Activated CD4-positive, alpha-beta T cell treated with anti-CD3 and anti-CD28 coated beads for 36 hours (primary cell): ENCODE measurements at regions not wholly inside any gene's neighbourhood (a gene's known extent, or its start where the extent isn't known, plus 50 kb on each side); places are given as distances from the start of the nearest gene placed in this dataset.

ENCODE experiments used
- ATAC-seq: fragments of 200-7000 bp; cut with Tn5 transposase; one replicate; pipeline ENCODE4 v1.10.0; 2021; ENCODE audit warnings: mild to moderate bottlenecking, moderate library complexity
- CTCF ChIA-PET: fragments of 350-600 bp; sonication (Branson Sonifier 250); formaldehyde crosslinking; loops from one replicate; lab custom pipeline; 2021; ENCODE audit warnings: antibody characterized with exemption; lab: Charles Lee
- POLR2A ChIA-PET: fragments of 350-600 bp; sonication (Branson Sonifier 250); formaldehyde crosslinking; loops from one replicate; lab custom pipeline; 2021; ENCODE audit warnings: antibody characterized with exemption, inconsistent platforms; lab: Charles Lee
- DNase-seq: peaks from one replicate; pipeline ENCODE4 v3.0.0-alpha.2; 2020
- H3K27ac Mint-ChIP-seq: one replicate; pipeline ENCODE4 v1.8.0; 2021; ENCODE audit warnings: mixed read lengths
- H3K27me3 Mint-ChIP-seq: one replicate; pipeline ENCODE4 v1.8.0; 2021; ENCODE audit warnings: mixed read lengths
- H3K36me3 Mint-ChIP-seq: one replicate; pipeline ENCODE4 v1.8.0; 2021; ENCODE audit warnings: low read depth, mixed read lengths
- H3K4me1 Mint-ChIP-seq: one replicate; pipeline ENCODE4 v1.8.0; 2021; ENCODE audit warnings: mixed read lengths
- H3K4me3 Mint-ChIP-seq: one replicate; pipeline ENCODE4 v1.8.0; 2021; ENCODE audit warnings: mild to moderate bottlenecking, moderate library complexity, mixed read lengths
- H3K9me3 Mint-ChIP-seq: one replicate; pipeline ENCODE4 v1.8.0; 2021; ENCODE audit warnings: low read depth, mixed read lengths
- intact Hi-C, 2 experiments: fragments of 100-400 bp; cut with DNase I in 1 of 2; cut with micrococcal nuclease in 1 of 2; formaldehyde crosslinking; loops; one replicate each; pipeline versions ENCODE4 v1.14.2 to v1.15.1; 2022 to 2024; cut with DNase I, micrococcal nuclease

- no peak for ATAC-seq
- intact Hi-C loops, result no loop called here
- DNase-seq, result no peak
- Mint-ChIP-seq H3K36me3 (no peaks in the 10 kb centered on the region), H3K4me1 (peaks cover 12% of the 10 kb centered on the region), H3K9me3 (no peaks in the 10 kb centered on the region), H3K27me3 (no peaks in the 10 kb centered on the region), H3K4me3 (no peak overlapping the region), H3K27ac (no peak overlapping the region)
- ChIA-PET CTCF (no interaction called here), POLR2A (no interaction called here)
These were observed 160.3 kb downstream of the PTEN start for GRCh38 chr10:88023676-88024075.

- H3K4me1 Mint-ChIP-seq, result peaks cover 14% of the 10 kb centered on the region
- no peak for DNase-seq
- H3K27ac Mint-ChIP-seq, result no peak overlapping the region
- ATAC-seq, result no peak
- intact Hi-C loops, result no loop called here
- ChIA-PET CTCF (interaction anchor here (0.6 to 2.0 kb wide), 4 partner anchors 19 to 56 kb away, joined by 3 to 4 read pairs (median 4); no protein-coding TSS in a partner anchor), POLR2A (no interaction called here)
- H3K4me3 Mint-ChIP-seq, result no peak overlapping the region
- H3K27me3 Mint-ChIP-seq, result no peaks in the 10 kb centered on the region
- no peaks in the 10 kb centered on the region for H3K9me3 Mint-ChIP-seq
- no peaks in the 10 kb centered on the region for H3K36me3 Mint-ChIP-seq
These were observed 162.6 kb downstream of the PTEN start for GRCh38 chr10:88026031-88026430.

- ATAC-seq, result no peak
- CTCF ChIA-PET, result interaction anchor here (0.5 kb wide), 1 partner anchor 90 kb away, joined by 3 read pairs; no protein-coding TSS in a partner anchor
These were observed 164.1 kb downstream of the PTEN start for GRCh38 chr10:88027570-88027969.

GRCh38 chr10:88028072-88028471, 164.6 kb downstream of the PTEN start:
- H3K27ac Mint-ChIP-seq, result no peak overlapping the region
- H3K36me3 Mint-ChIP-seq, result no peaks in the 10 kb centered on the region
- ATAC-seq (no peak), DNase-seq (no peak)
- H3K4me3 Mint-ChIP-seq, result no peak overlapping the region
- H3K27me3 Mint-ChIP-seq, result no peaks in the 10 kb centered on the region
- POLR2A ChIA-PET, result no interaction called here
- peaks cover 12% of the 10 kb centered on the region for H3K4me1 Mint-ChIP-seq
- CTCF ChIA-PET, result interaction anchor here (0.5 kb wide), 1 partner anchor 90 kb away, joined by 3 read pairs; no protein-coding TSS in a partner anchor
- no peaks in the 10 kb centered on the region for H3K9me3 Mint-ChIP-seq
- intact Hi-C loops, result no loop called here

More at GRCh38 chr10:88027570-88027969, 164.1 kb downstream of the PTEN start:
- Mint-ChIP-seq H3K4me1 (peaks cover 14% of the 10 kb centered on the region), H3K4me3 (no peak overlapping the region), H3K9me3 (no peaks in the 10 kb centered on the region), H3K27me3 (no peaks in the 10 kb centered on the region), H3K27ac (no peak overlapping the region), H3K36me3 (no peaks in the 10 kb centered on the region)
- no peak for DNase-seq
- POLR2A ChIA-PET, result no interaction called here
- intact Hi-C loops, result no loop called here

GRCh38 chr10:88028654-88029053, 165.2 kb downstream of the PTEN start:
- intact Hi-C loops, result no loop called here
- ChIA-PET POLR2A (no interaction called here), CTCF (no interaction called here)
- H3K27ac Mint-ChIP-seq, result no peak overlapping the region
- DNase-seq (no peak), ATAC-seq (peak; percentile 36)
- no peaks in the 10 kb centered on the region for H3K36me3 Mint-ChIP-seq
- no peak overlapping the region for H3K4me3 Mint-ChIP-seq
- H3K9me3 Mint-ChIP-seq, result no peaks in the 10 kb centered on the region
- H3K27me3 Mint-ChIP-seq, result no peaks in the 10 kb centered on the region
- peaks cover 12% of the 10 kb centered on the region for H3K4me1 Mint-ChIP-seq

- no peak overlapping the region for H3K27ac Mint-ChIP-seq
- CTCF ChIA-PET, result no interaction called here
- POLR2A ChIA-PET, result no interaction called here
These were observed 169.1 kb downstream of the PTEN start for GRCh38 chr10:88032566-88032965.

GRCh38 chr10:88033385-88033784, 170.0 kb downstream of the PTEN start:
- ATAC-seq, result no peak
- ChIA-PET CTCF (no interaction called here), POLR2A (no interaction called here)
- Mint-ChIP-seq H3K27me3 (no peaks in the 10 kb centered on the region), H3K36me3 (no peaks in the 10 kb centered on the region), H3K27ac (no peak overlapping the region), H3K4me3 (no peak overlapping the region), H3K4me1 (peaks cover 13% of the 10 kb centered on the region), H3K9me3 (no peaks in the 10 kb centered on the region)
- intact Hi-C loops, result no loop called here
- no peak for DNase-seq

More at GRCh38 chr10:88032566-88032965, 169.1 kb downstream of the PTEN start:
- H3K27me3 Mint-ChIP-seq, result no peaks in the 10 kb centered on the region
- ATAC-seq, result no peak
- intact Hi-C loops, result no loop called here
- H3K9me3 Mint-ChIP-seq, result no peaks in the 10 kb centered on the region
- DNase-seq, result no peak
- peaks cover 14% of the 10 kb centered on the region for H3K4me1 Mint-ChIP-seq
- no peaks in the 10 kb centered on the region for H3K36me3 Mint-ChIP-seq
- no peak overlapping the region for H3K4me3 Mint-ChIP-seq

- intact Hi-C loops, result no loop called here
- CTCF ChIA-PET, result no interaction called here
- Mint-ChIP-seq H3K27me3 (no peaks in the 10 kb centered on the region), H3K4me1 (peaks cover 12% of the 10 kb centered on the region), H3K36me3 (no peaks in the 10 kb centered on the region), H3K27ac (no peak overlapping the region), H3K4me3 (no peak overlapping the region), H3K9me3 (no peaks in the 10 kb centered on the region)
- ATAC-seq, result no peak
- POLR2A ChIA-PET, result interaction anchor here (0.6 kb wide), 1 partner anchor 32 kb away, joined by 6 read pairs; no protein-coding TSS in a partner anchor
- no peak for DNase-seq
These were observed 170.4 kb downstream of the PTEN start for GRCh38 chr10:88033793-88034192.

- H3K27me3 Mint-ChIP-seq, result no peaks in the 10 kb centered on the region
- no peaks in the 10 kb centered on the region for H3K36me3 Mint-ChIP-seq
- ChIA-PET POLR2A (no interaction called here), CTCF (interaction anchor here (0.6 to 1.0 kb wide), 2 partner anchors 27 to 63 kb away, joined by 3 read pairs; no protein-coding TSS in a partner anchor)
- no peak overlapping the region for H3K27ac Mint-ChIP-seq
- H3K9me3 Mint-ChIP-seq, result no peaks in the 10 kb centered on the region
- no peak overlapping the region for H3K4me3 Mint-ChIP-seq
- H3K4me1 Mint-ChIP-seq, result peaks cover 12% of the 10 kb centered on the region
- ATAC-seq (no peak), DNase-seq (no peak)
- intact Hi-C loops, result no loop called here
These were observed 172.7 kb downstream of the PTEN start for GRCh38 chr10:88036126-88036525.

- ATAC-seq (peak; percentile 33), DNase-seq (no peak)
- H3K4me1 Mint-ChIP-seq, result peaks cover 12% of the 10 kb centered on the region
- H3K9me3 Mint-ChIP-seq, result no peaks in the 10 kb centered on the region
- H3K27me3 Mint-ChIP-seq, result no peaks in the 10 kb centered on the region
- no peaks in the 10 kb centered on the region for H3K36me3 Mint-ChIP-seq
- no peak overlapping the region for H3K4me3 Mint-ChIP-seq
- no peak overlapping the region for H3K27ac Mint-ChIP-seq
- intact Hi-C loops, result no loop called here
- ChIA-PET CTCF (no interaction called here), POLR2A (no interaction called here)
These were observed 174.2 kb downstream of the PTEN start for GRCh38 chr10:88037623-88038022.

- CTCF ChIA-PET, result no interaction called here
These were observed 174.8 kb downstream of the PTEN start for GRCh38 chr10:88038268-88038667.

GRCh38 chr10:88039496-88040200, 176.2 kb downstream of the PTEN start:
- POLR2A ChIA-PET, result no interaction called here
- Mint-ChIP-seq H3K4me3 (no peak overlapping the region), H3K27me3 (no peaks in the 10 kb centered on the region), H3K36me3 (no peaks in the 10 kb centered on the region), H3K4me1 (peaks cover 10% of the 10 kb centered on the region), H3K27ac (no peak overlapping the region), H3K9me3 (no peaks in the 10 kb centered on the region)
- intact Hi-C loops, result no loop called here
- CTCF ChIA-PET, result interaction anchor here (0.8 kb wide), 1 partner anchor 78 kb away, joined by 3 read pairs; no protein-coding TSS in a partner anchor
- ATAC-seq, result no peak
- DNase-seq, result no peak

More at GRCh38 chr10:88038268-88038667, 174.8 kb downstream of the PTEN start:
- Mint-ChIP-seq H3K4me3 (no peak overlapping the region), H3K9me3 (no peaks in the 10 kb centered on the region), H3K36me3 (no peaks in the 10 kb centered on the region), H3K4me1 (peaks cover 10% of the 10 kb centered on the region), H3K27me3 (no peaks in the 10 kb centered on the region), H3K27ac (no peak overlapping the region)
- DNase-seq (no peak), ATAC-seq (no peak)
- POLR2A ChIA-PET, result no interaction called here
- intact Hi-C loops, result no loop called here
